Activated CD4-positive, CD25-positive, alpha-beta regulatory T cell treated with anti-CD3 and anti-CD28 coated beads, Interleukin-2, amount 50 U/mL, for 24 hours (primary cell): ENCODE measurements at regions not wholly inside any gene's neighbourhood (a gene's known extent, or its start where the extent isn't known, plus 50 kb on each side); places are given as distances from the start of the nearest gene placed in this dataset.

Experiments
- ATAC-seq, 2 donors: fragments of 150-1000 bp; cut with Tn5 transposase; one replicate each; pipeline ENCODE4 v1.10.0; 2021; ENCODE audit warnings: mild to moderate bottlenecking in 1 of 2, moderate library complexity in 1 of 2

- ATAC-seq, result no peak
Observed at GRCh38 chr22:44423556-44424358, 74.3 kb downstream of the RTL6 start.

GRCh38 chr22:44422746-44423380, 75.2 kb downstream of the RTL6 start:
- ATAC-seq, result no peak

- no peak for ATAC-seq
Observed at GRCh38 chr22:44419429-44419828, 78.6 kb downstream of the RTL6 start.

GRCh38 chr22:44413211-44413610, 84.8 kb downstream of the RTL6 start:
- ATAC-seq, result no peak

GRCh38 chr22:44412136-44412731, 85.8 kb downstream of the RTL6 start:
- ATAC-seq, result no peak

GRCh38 chr22:44411226-44412135, 86.6 kb downstream of the RTL6 start:
- no peak for ATAC-seq

GRCh38 chr22:44410451-44410991, 87.5 kb downstream of the RTL6 start:
- ATAC-seq, result no peak

- no peak for ATAC-seq
Observed at GRCh38 chr22:44409974-44410316, 88.1 kb downstream of the RTL6 start.

- no peak for ATAC-seq
Observed at GRCh38 chr22:44409211-44409973, 88.6 kb downstream of the RTL6 start.

- ATAC-seq, result no peak
Observed at GRCh38 chr22:44408829-44409192, 89.2 kb downstream of the RTL6 start.

- no peak for ATAC-seq
Observed at GRCh38 chr22:44407987-44408828, 89.8 kb downstream of the RTL6 start.

GRCh38 chr22:44407171-44407986, 90.7 kb downstream of the RTL6 start:
- ATAC-seq, result no peak

- no peak for ATAC-seq
Observed at GRCh38 chr22:44406341-44407170, 91.5 kb downstream of the RTL6 start.

- ATAC-seq, result no peak
Observed at GRCh38 chr22:44405661-44406060, 92.4 kb downstream of the RTL6 start.

- ATAC-seq, result no peak
Observed at GRCh38 chr22:44404341-44405020, 91.7 kb upstream of the SHISAL1 start.

GRCh38 chr22:44403602-44404329, 91.0 kb upstream of the SHISAL1 start:
- no peak for ATAC-seq

- no peak for ATAC-seq
Observed at GRCh38 chr22:44403166-44403565, 90.4 kb upstream of the SHISAL1 start.
